Parathyroid adenoma (tissue), 2 donors: ENCODE measurements at regions not wholly inside any gene's neighbourhood (a gene's known extent, or its start where the extent isn't known, plus 50 kb on each side); places are given as distances from the start of the nearest gene placed in this dataset.
"Not testable (repeated sequence)": the region's sequence is repeated elsewhere in the genome, so short reads cannot be mapped to it uniquely, and the experiment has no call there.

Source experiments
- H2AFZ ChIP-seq: fragments of 300-600 bp; sonication (generic); one replicate; pipeline ENCODE4 v1.7.0; 2017; ENCODE audit warnings: antibody characterized with exemption, mild to moderate bottlenecking
- H3K27ac ChIP-seq: fragments of 300-600 bp; sonication (generic); one replicate; pipeline ENCODE4 v1.7.0; 2017
- H3K27me3 ChIP-seq: fragments of 300-600 bp; sonication (generic); one replicate; pipeline ENCODE4 v1.7.0; 2017; ENCODE audit warnings: low read length; ENCODE audit not compliant: control insufficient read depth, insufficient read depth
- H3K36me3 ChIP-seq: fragments of 300-600 bp; sonication (generic); one replicate; pipeline ENCODE4 v1.7.0; 2017; ENCODE audit warnings: low read length; ENCODE audit not compliant: control insufficient read depth, insufficient read depth
- H3K4me1 ChIP-seq: fragments of 300-600 bp; sonication (generic); one replicate; pipeline ENCODE4 v1.7.0; 2017; ENCODE audit warnings: control low read depth
- H3K4me2 ChIP-seq: fragments of 300-600 bp; sonication (generic); one replicate; pipeline ENCODE4 v1.7.0; 2017; ENCODE audit warnings: low read length
- H3K4me3 ChIP-seq: fragments of 300-600 bp; sonication (generic); one replicate; pipeline ENCODE4 v1.7.0; 2017; ENCODE audit warnings: low read depth, low read length
- H3K79me2 ChIP-seq: fragments of 300-600 bp; sonication (generic); one replicate; pipeline ENCODE4 v1.7.0; 2017; ENCODE audit warnings: control low read depth
- H3K9ac ChIP-seq: fragments of 300-600 bp; sonication (generic); one replicate; pipeline ENCODE4 v1.7.0; 2017; ENCODE audit warnings: mild to moderate bottlenecking
- H3K9me3 ChIP-seq: fragments of 300-600 bp; sonication (generic); one replicate; pipeline ENCODE4 v1.7.0; 2017; ENCODE audit warnings: low read length; ENCODE audit not compliant: control insufficient read depth
- CTCF ChIP-seq: fragments of 300-600 bp; sonication (generic); IDR thresholded peaks from one replicate; pipeline ENCODE4 v1.7.0; 2017; ENCODE audit warnings: antibody characterized with exemption, mild to moderate bottlenecking
- donor health status: primary hyperparathyroidism.

GRCh38 chr6:92667843-92668242 is 751.5 kb downstream of the EPHA7 start:
- Histone ChIP-seq H3K79me2 (no peaks in the 10 kb centered on the region), H3K27ac (no peak overlapping the region), H3K9me3 (no peaks in the 10 kb centered on the region), H3K27me3 (no peaks in the 10 kb centered on the region), H3K36me3 (no peaks in the 10 kb centered on the region), H3K9ac (no peak overlapping the region), H2AFZ (no peak overlapping the region), H3K4me3 (no peak overlapping the region), H3K4me2 (no peak overlapping the region), H3K4me1 (no peaks in the 10 kb centered on the region)
- no peak for TF ChIP-seq CTCF

- H3K79me2 ChIP-seq, result no peaks in the 10 kb centered on the region
- no peak overlapping the region for H3K4me3 ChIP-seq
- H3K4me2 ChIP-seq, result no peak overlapping the region
- no peaks in the 10 kb centered on the region for H3K27me3 ChIP-seq
- H3K27ac ChIP-seq, result no peak overlapping the region
- H3K9me3 ChIP-seq, result no peaks in the 10 kb centered on the region
- no peak overlapping the region for H3K9ac ChIP-seq
- H2AFZ ChIP-seq, result no peak overlapping the region
- H3K36me3 ChIP-seq, result no peaks in the 10 kb centered on the region
- no peaks in the 10 kb centered on the region for H3K4me1 ChIP-seq
- TF ChIP-seq CTCF, result no peak
Observed at GRCh38 chr6:92648364-92649086, 770.8 kb downstream of the EPHA7 start.

- Histone ChIP-seq H3K4me3 (no peak overlapping the region), H3K4me1 (no peaks in the 10 kb centered on the region), H2AFZ (no peak overlapping the region), H3K79me2 (no peaks in the 10 kb centered on the region), H3K27ac (no peak overlapping the region), H3K9me3 (no peaks in the 10 kb centered on the region), H3K36me3 (no peaks in the 10 kb centered on the region), H3K9ac (no peak overlapping the region), H3K27me3 (no peaks in the 10 kb centered on the region), H3K4me2 (no peak overlapping the region)
- TF ChIP-seq CTCF, result no peak
Observed at GRCh38 chr6:92647630-92648029, 771.7 kb downstream of the EPHA7 start.

GRCh38 chr6:92644104-92644791 is 775.1 kb downstream of the EPHA7 start:
- H3K9me3 ChIP-seq, H3K79me2 ChIP-seq, H2AFZ ChIP-seq, H3K4me2 ChIP-seq, H3K4me3 ChIP-seq, H3K4me1 ChIP-seq, H3K27ac ChIP-seq, H3K9ac ChIP-seq, H3K27me3 ChIP-seq, H3K36me3 ChIP-seq: not testable (repeated sequence)

- Histone ChIP-seq H3K4me2 (no peak overlapping the region), H3K9me3 (no peaks in the 10 kb centered on the region), H3K9ac (no peak overlapping the region), H3K4me1 (no peaks in the 10 kb centered on the region), H2AFZ (no peak overlapping the region), H3K4me3 (no peak overlapping the region), H3K27ac (no peak overlapping the region), H3K36me3 (no peaks in the 10 kb centered on the region), H3K79me2 (no peaks in the 10 kb centered on the region), H3K27me3 (no peaks in the 10 kb centered on the region)
- TF ChIP-seq CTCF, result no peak
Observed at GRCh38 chr6:92635553-92636153, 783.7 kb downstream of the EPHA7 start.
